Astrocyte of the cerebellum (primary cell): ENCODE measurements at regions not wholly inside any gene's neighbourhood (a gene's known extent, or its start where the extent isn't known, plus 50 kb on each side); places are given as distances from the start of the nearest gene placed in this dataset.

Source experiments
- DNase-seq: peaks from one replicate; pipeline ENCODE4 v3.0.0-alpha.2; 2011; ENCODE audit warnings: low read depth
- H3K4me3 ChIP-seq: 2 replicates; pipeline ENCODE4 v1.5.1; 2011; ENCODE audit warnings: mild to moderate bottlenecking, low read depth, low read length, moderate library complexity
- CTCF ChIP-seq: IDR thresholded peaks from 2 replicates; pipeline ENCODE4 v1.5.1; 2012; ENCODE audit warnings: low read length, low read depth, moderate library complexity, mild to moderate bottlenecking; ENCODE audit errors: missing control alignments
- in situ Hi-C: cut with HindIII; loops from 2 replicates; pipeline ENCODE4 v1.10.0; 2017; ENCODE audit warnings: low sequenced_read_pairs

- no peak for TF ChIP-seq CTCF
- in situ Hi-C loops = no loop called here
- no peak overlapping the region for H3K4me3 ChIP-seq
- DNase-seq = no peak
Measured at GRCh38 chr12:32024884-32025592, 65.8 kb downstream of the RESF1 start.

- H3K4me3 ChIP-seq = no peak overlapping the region
- no peak for TF ChIP-seq CTCF
- in situ Hi-C loops = no loop called here
- no peak for DNase-seq
Measured at GRCh38 chr12:32025906-32026305, 66.7 kb downstream of the RESF1 start.

DNA sequence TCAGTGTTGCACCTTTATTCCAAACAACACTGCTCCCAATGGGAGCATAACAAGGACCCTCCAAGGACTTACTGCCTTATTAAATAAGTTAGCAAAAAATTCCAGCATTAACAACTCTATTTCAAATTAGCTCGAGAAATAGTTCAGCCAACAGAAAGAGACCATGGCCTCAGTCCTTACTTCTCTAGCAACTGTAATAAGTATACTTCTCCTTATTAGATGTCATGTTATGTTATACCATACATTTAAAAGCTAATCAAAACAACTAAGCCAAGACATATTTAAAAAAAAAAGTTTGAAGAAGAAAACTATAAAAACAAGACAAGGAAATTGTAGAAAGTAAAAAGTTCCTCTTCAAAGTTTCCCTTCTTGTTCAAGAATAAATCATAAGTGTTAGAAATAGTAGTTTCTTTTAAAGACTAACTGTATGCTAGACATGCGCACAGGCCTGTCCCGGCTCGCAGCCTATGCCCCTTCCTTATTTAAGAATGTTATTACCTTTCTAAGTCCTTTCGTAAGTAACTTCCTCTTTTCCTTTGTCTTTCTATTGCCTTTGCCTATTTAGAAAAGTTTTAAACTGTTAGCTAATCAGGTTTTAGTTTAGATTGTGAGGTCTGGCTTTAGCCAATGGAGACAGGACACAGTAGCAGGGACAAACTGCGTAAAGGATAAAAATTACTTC lies 68.6 kb downstream of the RESF1 start:
- H3K4me3 ChIP-seq = no peak overlapping the region
- DNase-seq = no peak
- no peak for TF ChIP-seq CTCF
- in situ Hi-C loops = no loop called here

GRCh38 chr12:32030151-32030550 lies 70.9 kb downstream of the RESF1 start:
- no peak for TF ChIP-seq CTCF
- no peak overlapping the region for H3K4me3 ChIP-seq
- in situ Hi-C loops = no loop called here
- no peak for DNase-seq

DNA sequence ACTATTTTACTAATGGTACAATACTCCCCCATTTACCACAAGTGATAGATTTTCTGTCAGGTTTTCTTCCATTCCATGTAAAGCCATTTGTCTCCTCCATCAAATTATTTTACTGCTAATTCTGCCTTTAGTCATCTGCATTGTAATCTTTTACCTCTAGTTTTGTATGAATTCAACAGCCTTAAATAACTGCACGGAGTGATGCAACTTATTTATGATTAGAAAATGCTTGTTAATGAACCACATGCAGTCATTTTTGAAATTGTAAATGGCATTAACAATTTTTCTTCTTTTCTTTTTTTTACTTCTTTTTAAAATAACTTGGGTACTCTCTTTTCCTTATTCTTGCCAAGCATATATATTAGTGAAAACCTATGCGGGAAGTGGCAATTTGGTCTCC lies 71.5 kb downstream of the RESF1 start:
- in situ Hi-C loops = no loop called here
- H3K4me3 ChIP-seq = no peak overlapping the region
- TF ChIP-seq CTCF = no peak
- DNase-seq = no peak

- no peak for TF ChIP-seq CTCF
- no peak for DNase-seq
- no peak overlapping the region for H3K4me3 ChIP-seq
- in situ Hi-C loops = no loop called here
Measured at GRCh38 chr12:32031109-32031508, 71.9 kb downstream of the RESF1 start.
